Activated naive CD8-positive, alpha-beta T cell treated with anti-CD3 and anti-CD28 coated beads for 36 hours (primary cell): ENCODE measurements at regions not wholly inside any gene's neighbourhood (a gene's known extent, or its start where the extent isn't known, plus 50 kb on each side); places are given as distances from the start of the nearest gene placed in this dataset.

ENCODE experiments used
- DNase-seq: peaks from one replicate; pipeline ENCODE4 v3.0.0; 2021
- H3K27ac Mint-ChIP-seq: one replicate; pipeline ENCODE4 v1.8.0; 2022; ENCODE audit warnings: mild to moderate bottlenecking, moderate library complexity, mixed read lengths
- H3K27me3 Mint-ChIP-seq: one replicate; pipeline ENCODE4 v1.8.0; 2022; ENCODE audit warnings: mild to moderate bottlenecking, mixed read lengths
- H3K36me3 Mint-ChIP-seq: one replicate; pipeline ENCODE4 v1.8.0; 2021; ENCODE audit warnings: mild to moderate bottlenecking, mixed read lengths
- H3K4me1 Mint-ChIP-seq: one replicate; pipeline ENCODE4 v1.8.0; 2021; ENCODE audit warnings: mixed read lengths
- H3K4me3 Mint-ChIP-seq: one replicate; pipeline ENCODE4 v1.8.0; 2022; ENCODE audit warnings: mild to moderate bottlenecking, moderate library complexity, mixed read lengths
- H3K9me3 Mint-ChIP-seq: one replicate; pipeline ENCODE4 v1.8.0; 2022; ENCODE audit warnings: mixed read lengths

- no peaks in the 10 kb centered on the region for H3K36me3 Mint-ChIP-seq
- peaks cover 6% of the 10 kb centered on the region for H3K4me1 Mint-ChIP-seq
- no peaks in the 10 kb centered on the region for H3K27me3 Mint-ChIP-seq
- H3K27ac Mint-ChIP-seq: no peak overlapping the region
- no peak overlapping the region for H3K4me3 Mint-ChIP-seq
- no peak for DNase-seq
- no peaks in the 10 kb centered on the region for H3K9me3 Mint-ChIP-seq
Measured at GRCh38 chr10:6659451-6659850, 79.4 kb upstream of the PRKCQ start.

- Mint-ChIP-seq H3K27me3 (no peaks in the 10 kb centered on the region), H3K9me3 (no peaks in the 10 kb centered on the region), H3K36me3 (no peaks in the 10 kb centered on the region), H3K4me1 (peaks cover 8% of the 10 kb centered on the region), H3K4me3 (no peak overlapping the region), H3K27ac (no peak overlapping the region)
- DNase-seq: no peak
Measured at GRCh38 chr10:6657669-6658068, 77.6 kb upstream of the PRKCQ start.

- Mint-ChIP-seq H3K36me3 (no peaks in the 10 kb centered on the region), H3K4me3 (no peak overlapping the region), H3K9me3 (no peaks in the 10 kb centered on the region), H3K27me3 (no peaks in the 10 kb centered on the region), H3K27ac (no peak overlapping the region), H3K4me1 (peaks cover 8% of the 10 kb centered on the region)
- DNase-seq: no peak
Measured at GRCh38 chr10:6657196-6657595, 77.1 kb upstream of the PRKCQ start.

GRCh38 chr10:6654571-6654970, 74.5 kb upstream of the PRKCQ start:
- Mint-ChIP-seq H3K36me3 (no peaks in the 10 kb centered on the region), H3K27me3 (no peaks in the 10 kb centered on the region), H3K9me3 (no peaks in the 10 kb centered on the region)

GRCh38 chr10:6650586-6650985, 70.5 kb upstream of the PRKCQ start:
- H3K4me1 Mint-ChIP-seq: peaks cover 21% of the 10 kb centered on the region
- H3K9me3 Mint-ChIP-seq: no peaks in the 10 kb centered on the region
- H3K27ac Mint-ChIP-seq: no peak overlapping the region
- DNase-seq: no peak
- H3K36me3 Mint-ChIP-seq: no peaks in the 10 kb centered on the region
- no peaks in the 10 kb centered on the region for H3K27me3 Mint-ChIP-seq
- H3K4me3 Mint-ChIP-seq: no peak overlapping the region

More at GRCh38 chr10:6654571-6654970, 74.5 kb upstream of the PRKCQ start:
- no peak overlapping the region for H3K4me3 Mint-ChIP-seq
- H3K27ac Mint-ChIP-seq: no peak overlapping the region
- peaks cover 8% of the 10 kb centered on the region for H3K4me1 Mint-ChIP-seq
- no peak for DNase-seq

GRCh38 chr10:6649903-6650302, 69.8 kb upstream of the PRKCQ start:
- H3K27me3 Mint-ChIP-seq: no peaks in the 10 kb centered on the region
- peaks cover 1% of the 10 kb centered on the region for H3K9me3 Mint-ChIP-seq
- H3K4me3 Mint-ChIP-seq: no peak overlapping the region
- peaks cover 1% of the 10 kb centered on the region for H3K36me3 Mint-ChIP-seq
- no peak for DNase-seq
- peaks cover 28% of the 10 kb centered on the region for H3K4me1 Mint-ChIP-seq
- H3K27ac Mint-ChIP-seq: no peak overlapping the region

GRCh38 chr10:6648894-6649720, 69.0 kb upstream of the PRKCQ start:
- Mint-ChIP-seq H3K9me3 (peaks cover 3% of the 10 kb centered on the region), H3K36me3 (peaks cover 3% of the 10 kb centered on the region), H3K4me1 (peaks cover 36% of the 10 kb centered on the region), H3K27ac (no peak overlapping the region), H3K4me3 (no peak overlapping the region), H3K27me3 (no peaks in the 10 kb centered on the region)
- no peak for DNase-seq

- H3K9me3 Mint-ChIP-seq: peaks cover 4% of the 10 kb centered on the region
- H3K36me3 Mint-ChIP-seq: peaks cover 6% of the 10 kb centered on the region
- H3K27ac Mint-ChIP-seq: peak overlapping the region; percentile 54
- H3K27me3 Mint-ChIP-seq: no peaks in the 10 kb centered on the region
- peak; percentile 68 for DNase-seq
- H3K4me1 Mint-ChIP-seq: peaks cover 42% of the 10 kb centered on the region
- H3K4me3 Mint-ChIP-seq: no peak overlapping the region
Measured at GRCh38 chr10:6647811-6648526, 67.9 kb upstream of the PRKCQ start.

GRCh38 chr10:6643962-6644361, 63.9 kb upstream of the PRKCQ start:
- H3K4me1 Mint-ChIP-seq: peaks cover 52% of the 10 kb centered on the region
- DNase-seq: peak; percentile 28
- no peaks in the 10 kb centered on the region for H3K27me3 Mint-ChIP-seq
- H3K9me3 Mint-ChIP-seq: peaks cover 6% of the 10 kb centered on the region
- H3K27ac Mint-ChIP-seq: peak overlapping the region; percentile 93
- peak overlapping the region; percentile 18 for H3K4me3 Mint-ChIP-seq
- H3K36me3 Mint-ChIP-seq: peaks cover 9% of the 10 kb centered on the region

GRCh38 chr10:6642876-6643275, 62.8 kb upstream of the PRKCQ start:
- no peak for DNase-seq
- Mint-ChIP-seq H3K4me3 (no peak overlapping the region), H3K4me1 (peaks cover 50% of the 10 kb centered on the region), H3K9me3 (peaks cover 6% of the 10 kb centered on the region), H3K27me3 (no peaks in the 10 kb centered on the region), H3K36me3 (peaks cover 9% of the 10 kb centered on the region), H3K27ac (peak overlapping the region; percentile 82)

GRCh38 chr10:6640433-6641040, 60.5 kb upstream of the PRKCQ start:
- no peak overlapping the region for H3K4me3 Mint-ChIP-seq
- peaks cover 6% of the 10 kb centered on the region for H3K9me3 Mint-ChIP-seq
- peaks cover 9% of the 10 kb centered on the region for H3K36me3 Mint-ChIP-seq
- no peak overlapping the region for H3K27ac Mint-ChIP-seq
- peaks cover 56% of the 10 kb centered on the region for H3K4me1 Mint-ChIP-seq
- DNase-seq: no peak
- H3K27me3 Mint-ChIP-seq: no peaks in the 10 kb centered on the region

GRCh38 chr10:6637053-6637452, 57.0 kb upstream of the PRKCQ start:
- Mint-ChIP-seq H3K27me3 (peaks cover 5% of the 10 kb centered on the region), H3K27ac (no peak overlapping the region)
- DNase-seq: no peak

GRCh38 chr10:6635784-6636183, 55.7 kb upstream of the PRKCQ start:
- H3K27ac Mint-ChIP-seq: peak overlapping the region; percentile 78
- H3K27me3 Mint-ChIP-seq: peaks cover 5% of the 10 kb centered on the region
- H3K36me3 Mint-ChIP-seq: no peaks in the 10 kb centered on the region
- H3K4me3 Mint-ChIP-seq: peak overlapping the region; percentile 27
- DNase-seq: no peak
- no peaks in the 10 kb centered on the region for H3K9me3 Mint-ChIP-seq
- peaks cover 36% of the 10 kb centered on the region for H3K4me1 Mint-ChIP-seq

More at GRCh38 chr10:6637053-6637452, 57.0 kb upstream of the PRKCQ start:
- Mint-ChIP-seq H3K4me1 (peaks cover 36% of the 10 kb centered on the region), H3K9me3 (peaks cover 2% of the 10 kb centered on the region), H3K36me3 (peaks cover 2% of the 10 kb centered on the region), H3K4me3 (no peak overlapping the region)
